GM19468 (cell line): ENCODE measurements at regions not wholly inside any gene's neighbourhood (a gene's known extent, or its start where the extent isn't known, plus 50 kb on each side); places are given as distances from the start of the nearest gene placed in this dataset.
"Not testable (repeated sequence)": the region's sequence is repeated elsewhere in the genome, so short reads cannot be mapped to it uniquely, and the experiment has no call there.

Experiments used
- ATAC-seq: cut with Tn5 transposase; IDR thresholded peaks from one replicate; pipeline ENCODE4 v1.9.1; 2021; ENCODE audit warnings: mild to moderate bottlenecking, moderate library complexity, moderate number of reproducible peaks; ENCODE audit not compliant: unreplicated experiment; ENCODE audit errors: extremely low read depth

- ATAC-seq = no peak
Measured at GRCh38 chr3:168977716-168978374, 685.7 kb downstream of the MECOM start.

DNA sequence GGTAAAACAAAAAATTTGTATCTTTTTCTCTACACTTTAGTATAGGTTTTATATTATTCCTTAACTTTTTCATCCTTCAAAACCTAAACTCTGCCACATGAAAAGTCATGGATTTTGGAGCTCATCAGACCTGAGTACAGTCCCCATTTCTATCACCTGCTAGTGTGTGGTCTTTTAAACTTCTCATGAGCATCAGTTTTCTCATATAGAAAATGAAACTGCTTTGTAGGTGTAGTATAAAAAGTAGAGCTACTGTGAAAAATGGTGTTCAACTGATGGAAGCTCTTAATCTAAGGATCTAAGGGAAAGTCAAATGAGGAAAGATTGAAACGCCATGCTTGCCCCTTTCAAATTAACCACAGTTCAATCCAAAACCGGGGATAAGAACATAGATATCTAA is 686.5 kb downstream of the MECOM start:
- ATAC-seq = no peak

GRCh38 chr3:168975576-168975975 is 687.9 kb downstream of the MECOM start:
- no peak for ATAC-seq

DNA sequence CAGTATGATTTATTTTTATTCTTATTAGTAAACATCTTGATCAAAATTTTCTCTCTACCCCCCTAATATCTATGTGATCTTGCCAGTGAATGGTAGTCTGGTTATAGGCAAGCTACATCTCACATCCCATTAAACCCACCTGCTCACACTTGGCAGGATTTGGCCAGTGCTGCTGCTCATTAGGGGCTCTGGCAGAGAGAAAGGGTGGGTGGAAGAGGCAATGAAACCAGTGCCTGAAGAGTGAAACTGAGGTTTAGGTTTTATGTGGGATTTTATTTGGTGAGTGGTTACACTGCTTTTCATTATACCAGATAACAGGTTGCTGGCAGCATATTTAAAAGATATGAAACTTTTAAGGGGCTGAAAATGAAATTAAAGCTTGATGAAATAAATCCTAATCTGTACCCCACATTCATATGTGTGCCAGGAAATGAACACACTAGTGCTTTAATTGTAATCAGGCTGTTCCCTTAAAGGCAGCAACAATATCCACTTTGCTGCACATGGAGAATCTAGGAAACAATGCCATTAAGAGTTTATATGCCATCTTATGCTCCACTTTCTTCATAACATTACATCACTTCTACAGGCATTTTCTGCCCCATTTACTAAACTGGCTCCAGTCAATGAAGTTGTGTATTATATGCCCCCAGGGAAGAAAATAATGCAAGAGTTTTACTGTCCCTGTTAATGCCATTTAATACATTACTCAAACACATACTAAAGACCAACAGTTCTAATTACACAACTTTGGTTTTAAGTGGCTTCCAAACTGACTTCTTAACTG is 688.7 kb downstream of the MECOM start:
- no peak for ATAC-seq

DNA sequence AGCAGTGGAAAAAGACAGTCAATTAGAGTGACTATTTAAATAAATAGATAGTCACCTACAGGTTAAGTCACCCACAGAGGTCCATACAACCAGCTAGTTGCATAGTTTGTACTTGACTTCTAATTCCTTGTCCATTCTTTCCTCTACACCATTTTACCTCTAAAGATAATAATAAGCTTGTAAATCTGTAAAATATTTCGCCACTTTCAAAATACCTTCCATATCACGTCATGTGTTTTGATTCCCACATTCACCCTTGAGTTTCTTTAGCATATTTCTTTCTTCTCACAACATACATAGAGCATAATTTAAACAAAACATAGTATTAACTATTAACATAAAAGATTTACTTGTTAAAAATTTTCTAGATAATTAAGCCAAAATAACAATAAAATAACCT is 689.6 kb downstream of the MECOM start:
- no peak for ATAC-seq

DNA sequence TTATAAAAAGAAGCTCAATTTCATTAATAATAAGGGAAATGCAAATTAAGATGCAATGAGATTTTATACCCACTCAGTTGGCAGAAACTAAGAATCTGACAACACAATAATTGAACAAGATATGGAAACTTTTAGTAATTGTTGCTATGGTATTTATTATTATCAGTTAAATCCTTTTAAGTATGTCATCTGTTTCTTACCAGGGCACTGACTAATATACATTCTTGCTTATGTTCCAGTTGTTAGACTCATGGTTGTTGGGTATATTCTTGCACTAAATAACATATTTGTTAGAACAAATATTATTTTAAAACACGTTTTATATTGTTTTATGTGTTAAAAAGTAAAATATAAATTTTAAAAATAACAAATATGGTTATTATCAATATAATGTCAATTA is 690.3 kb downstream of the MECOM start:
- no peak for ATAC-seq

DNA sequence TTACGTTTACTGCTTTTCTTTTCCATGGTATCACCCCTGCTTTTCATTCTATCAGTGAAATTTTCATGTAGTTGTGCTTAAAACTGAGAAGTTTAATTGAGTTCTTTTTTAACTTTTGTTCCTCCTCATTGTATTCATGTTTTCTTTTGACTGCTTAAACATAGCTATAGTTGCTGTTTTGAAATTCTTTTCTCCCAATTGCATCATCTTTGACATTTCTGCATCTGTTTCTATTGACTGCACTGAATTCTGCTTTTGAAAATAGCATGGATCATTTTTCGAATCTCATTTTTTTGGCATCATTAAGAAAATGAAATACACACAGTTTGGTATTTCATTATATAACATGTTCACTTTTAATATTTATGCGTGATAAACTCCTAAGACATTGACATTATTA is 694.9 kb downstream of the MECOM start:
- ATAC-seq = no peak

DNA sequence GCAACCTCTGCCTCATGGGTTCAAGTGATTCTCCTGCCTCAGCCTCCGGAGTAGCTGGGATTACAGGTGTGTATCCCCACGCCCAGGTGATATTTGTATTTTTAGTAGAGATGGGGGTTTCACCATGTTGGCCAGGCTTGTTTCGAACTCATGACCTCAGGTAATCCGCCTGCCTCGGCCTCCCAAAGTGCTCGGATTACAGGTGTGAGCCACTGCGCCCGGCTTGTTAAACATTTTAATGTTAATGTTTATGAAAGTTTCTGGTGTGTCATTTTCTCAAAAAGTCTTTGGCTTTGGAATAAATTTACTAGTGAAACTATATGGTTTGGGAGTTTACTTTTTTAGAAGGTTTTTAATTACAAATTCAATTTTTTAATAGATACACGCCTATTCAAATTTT is 698.8 kb downstream of the MECOM start:
- ATAC-seq = no peak

DNA sequence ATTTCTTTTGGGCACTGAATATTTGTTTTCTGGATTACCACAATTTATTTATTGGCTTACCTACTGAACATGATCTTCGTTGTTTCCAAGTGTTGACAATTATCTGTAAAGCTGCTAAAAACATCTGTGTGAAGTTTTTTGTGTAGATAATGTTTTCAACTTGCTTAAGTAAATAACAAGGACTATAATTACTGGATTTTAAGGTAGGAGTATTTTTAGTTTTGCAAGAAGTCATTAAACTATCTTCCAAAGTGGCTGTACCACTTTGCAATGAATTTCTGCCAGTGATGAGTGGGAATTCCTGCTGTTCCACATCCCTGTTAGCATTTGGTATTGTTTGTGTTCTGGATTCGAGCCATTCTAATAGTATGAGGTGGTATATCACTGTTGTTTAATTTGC is 702.2 kb downstream of the MECOM start:
- ATAC-seq = no peak

GRCh38 chr3:168959731-168960130 is 703.8 kb downstream of the MECOM start:
- ATAC-seq = no peak

DNA sequence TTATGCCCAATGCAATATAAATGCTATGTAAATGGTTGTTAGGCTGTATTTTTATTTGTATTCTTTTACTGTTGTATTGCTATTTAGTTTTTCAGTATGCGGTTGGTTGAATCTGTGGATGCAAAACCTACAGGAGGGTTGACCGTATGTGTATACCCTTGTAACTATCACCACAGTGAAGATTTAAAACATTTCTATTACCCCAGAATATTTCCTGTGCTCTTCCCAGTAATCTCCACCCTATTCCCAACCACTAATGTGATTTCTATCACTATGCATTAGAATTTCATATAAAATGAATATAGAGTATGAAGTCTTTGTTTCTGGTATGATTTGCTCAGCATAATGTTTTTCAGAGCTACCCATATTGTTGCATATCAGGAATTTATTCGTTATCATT is 705.0 kb downstream of the MECOM start:
- ATAC-seq = no peak

DNA sequence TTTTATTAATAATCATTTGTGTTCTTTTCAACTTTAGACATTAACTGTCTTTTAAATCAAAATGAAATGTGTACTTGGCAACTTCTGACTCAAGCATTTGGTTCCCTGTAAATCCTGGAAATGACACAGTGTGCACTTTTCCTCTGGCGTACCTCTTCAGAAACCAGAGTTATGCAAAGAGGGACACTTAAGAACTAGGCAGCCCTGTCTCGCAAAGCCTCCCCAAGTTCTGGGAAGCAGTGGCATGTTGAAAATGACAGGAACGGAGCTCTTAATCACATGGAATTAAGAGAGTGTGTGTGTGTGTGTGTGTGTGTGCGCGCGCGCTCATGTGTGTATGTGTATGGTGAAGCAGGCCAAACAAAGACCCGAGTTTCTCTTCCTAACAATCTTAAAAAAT is 707.4 kb downstream of the MECOM start:
- ATAC-seq = no peak

- ATAC-seq = no peak
Measured at GRCh38 chr3:168952551-168952950, 711.0 kb downstream of the MECOM start.

- ATAC-seq = no peak
Measured at GRCh38 chr3:168951884-168952283, 711.6 kb downstream of the MECOM start.

- ATAC-seq = no peak
Measured at GRCh38 chr3:168951368-168951767, 712.1 kb downstream of the MECOM start.

- no peak for ATAC-seq
Measured at GRCh38 chr3:168950622-168951021, 712.9 kb downstream of the MECOM start.

- ATAC-seq = no peak
Measured at GRCh38 chr3:168939651-168940238, 723.8 kb downstream of the MECOM start.

GRCh38 chr3:168933614-168934013 is 729.9 kb downstream of the MECOM start:
- ATAC-seq = no peak

DNA sequence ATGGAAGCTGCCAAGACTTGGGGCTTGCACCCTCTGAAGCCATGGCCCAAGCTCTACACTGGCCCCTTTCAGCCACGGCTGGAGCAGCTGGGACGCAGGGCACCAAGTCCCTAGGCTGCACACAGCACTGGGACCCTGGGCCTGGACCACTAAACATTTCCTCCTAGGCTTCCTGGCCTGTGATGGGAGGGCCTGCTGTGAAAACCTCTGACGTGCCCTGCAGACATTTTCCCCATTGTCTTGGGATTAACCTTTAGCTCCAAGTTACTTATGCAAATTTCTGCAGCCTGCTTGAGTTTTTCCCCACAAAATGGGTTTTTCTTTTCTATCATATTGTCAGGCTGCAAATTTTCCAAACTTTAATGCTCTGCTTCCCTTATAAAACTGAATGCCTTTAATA is 733.5 kb downstream of the MECOM start:
- not testable (repeated sequence) for ATAC-seq

DNA sequence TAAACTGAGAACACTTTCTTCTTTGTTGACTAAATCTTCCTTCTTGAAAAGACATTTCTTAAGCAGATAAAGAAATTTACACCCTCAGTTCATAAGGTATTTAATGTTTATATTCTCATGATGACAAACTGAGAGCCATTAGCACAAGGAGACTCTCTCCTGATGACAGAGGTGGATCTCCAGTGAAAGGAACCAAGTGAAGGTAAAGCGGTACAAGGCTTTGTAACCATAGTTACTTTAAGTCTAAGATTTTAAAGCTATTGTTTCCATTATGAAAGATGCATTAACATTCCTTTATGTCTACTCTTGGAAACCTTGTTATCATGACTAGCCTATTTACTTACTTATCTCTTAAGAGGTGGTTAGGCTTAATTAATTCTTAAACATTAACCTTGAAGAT is 737.1 kb downstream of the MECOM start:
- ATAC-seq = no peak

DNA sequence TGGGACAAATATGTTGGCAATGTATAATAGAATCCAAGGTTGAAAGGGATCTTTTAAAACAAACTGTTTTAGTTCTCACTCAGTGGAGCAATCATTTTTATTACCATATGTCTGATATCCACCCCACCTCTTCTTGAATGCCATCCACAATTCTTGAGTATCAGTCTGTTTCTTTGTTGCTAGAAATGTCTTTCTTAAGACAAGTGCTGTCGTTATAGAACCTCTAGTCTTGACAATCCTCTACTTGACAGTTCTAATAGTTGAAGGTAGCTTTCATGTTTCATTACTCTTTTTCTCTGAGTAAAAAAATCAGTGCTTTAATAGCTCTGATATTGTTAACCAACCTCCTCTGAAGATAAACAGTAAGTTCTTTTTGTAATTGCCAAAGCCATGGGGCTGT is 737.9 kb downstream of the MECOM start:
- ATAC-seq = no peak

DNA sequence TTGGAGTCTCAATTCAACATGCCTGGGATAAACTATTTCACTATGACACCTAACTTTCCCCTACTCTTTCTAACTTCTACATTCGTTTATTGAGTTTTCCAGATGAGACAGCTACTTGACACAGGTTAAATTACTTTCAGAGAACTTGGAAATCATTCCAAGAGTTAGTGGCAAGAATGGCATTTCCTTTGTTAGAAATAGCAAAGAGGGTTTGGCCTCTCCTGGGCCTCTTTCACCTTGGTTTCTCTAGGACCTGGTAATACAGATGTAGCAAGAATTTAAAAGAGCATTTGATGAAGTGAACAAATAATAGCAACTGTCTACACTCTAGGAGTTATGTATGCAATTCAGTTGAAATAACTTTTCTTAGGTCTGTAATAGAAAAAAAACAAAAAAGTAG is 748.9 kb downstream of the MECOM start:
- no peak for ATAC-seq
